MM.1S (cell line): ENCODE measurements at regions not wholly inside any gene's neighbourhood (a gene's known extent, or its start where the extent isn't known, plus 50 kb on each side); places are given as distances from the start of the nearest gene placed in this dataset.
"Not testable (repeated sequence)": the region's sequence is repeated elsewhere in the genome, so short reads cannot be mapped to it uniquely, and the experiment has no call there.

Source experiments
- CTCF ChIP-seq: fragments of 300-600 bp; sonication (generic); IDR thresholded peaks from 2 replicates; pipeline ENCODE4 v1.5.1; 2016; ENCODE audit warnings: antibody characterized with exemption, low read length, mixed read lengths
- EZH2 ChIP-seq: fragments of 300-600 bp; sonication (generic); optimal IDR thresholded peaks from 2 replicates; pipeline ENCODE3; 2017; ENCODE audit warnings: low read depth, mild to moderate bottlenecking, antibody characterized with exemption, low read length, mixed read lengths
- EZH2phosphoT487 ChIP-seq: fragments of 300-600 bp; sonication (generic); IDR thresholded peaks from 2 replicates; pipeline ENCODE4 v1.6.1; 2018; ENCODE audit warnings: antibody characterized with exemption, low read length

DNA sequence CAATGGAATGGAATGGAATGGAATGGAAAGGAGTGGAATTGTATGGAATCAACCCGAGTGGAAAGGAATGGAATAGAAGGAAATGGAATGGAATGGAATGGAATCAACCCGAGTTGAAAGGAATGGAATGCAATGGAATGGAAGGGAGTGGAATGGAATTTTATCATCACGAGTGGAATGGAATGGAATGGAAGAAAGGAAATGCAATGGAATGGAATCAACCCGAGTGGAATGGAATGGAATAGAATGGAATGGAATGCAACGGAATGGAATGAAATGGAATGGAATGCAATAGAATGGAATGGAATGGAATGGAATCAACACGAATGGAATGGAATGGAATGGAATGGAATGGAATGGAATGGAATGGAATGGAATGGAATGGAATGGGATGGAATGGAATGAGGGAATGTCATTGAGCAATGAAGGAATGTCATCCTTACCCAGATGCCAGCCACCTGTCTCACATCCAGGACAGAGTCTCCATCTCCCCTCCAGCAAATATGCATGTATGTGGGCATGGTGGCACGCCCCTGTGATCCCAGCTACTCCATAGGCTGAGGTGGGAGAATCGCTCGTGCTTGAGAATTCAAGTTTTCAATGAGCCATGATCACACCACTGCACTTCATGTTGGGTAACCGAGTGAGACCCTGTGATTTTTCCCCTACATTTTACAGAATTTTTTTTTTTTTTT, 1149.5 kb downstream of the RPIA start:
- TF ChIP-seq EZH2, CTCF, EZH2phosphoT487: not testable (repeated sequence)
